OCI-LY3 (cell line): ENCODE measurements at regions not wholly inside any gene's neighbourhood (a gene's known extent, or its start where the extent isn't known, plus 50 kb on each side); places are given as distances from the start of the nearest gene placed in this dataset.

ENCODE experiments used
- CTCF ChIP-seq: fragments of 200-600, 300-600 bp; sonication (generic); IDR thresholded peaks from 2 replicates; pipeline ENCODE4 v1.5.1; 2014; ENCODE audit warnings: antibody characterized with exemption, low read length, low read depth
- EZH2phosphoT487 ChIP-seq: fragments of 200-600 bp; shearing (Covaris generic); IDR thresholded peaks from 2 replicates; pipeline ENCODE4 v1.6.1; 2018; ENCODE audit warnings: antibody characterized with exemption, mixed run types, low read depth

DNA sequence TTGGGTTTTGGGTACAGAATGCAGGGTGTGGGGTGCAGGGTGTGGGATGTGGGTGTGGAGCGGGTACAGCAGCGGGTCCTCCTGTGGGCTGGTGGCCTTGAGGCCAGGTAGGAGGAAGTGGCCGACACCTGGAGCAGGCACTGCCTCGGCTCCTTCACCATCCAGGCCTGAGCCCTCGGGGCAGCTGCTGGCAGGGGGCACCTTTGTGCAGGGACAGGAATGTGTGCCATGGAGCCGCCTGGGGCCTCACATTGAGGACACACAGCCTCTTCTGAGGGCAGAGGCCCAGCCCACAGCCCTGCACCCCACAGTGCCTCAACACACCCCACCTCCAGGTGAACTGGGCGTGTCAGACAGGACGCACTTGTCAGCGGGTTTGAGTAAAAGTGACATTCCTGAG is 984.0 kb downstream of the BRD1 start:
- TF ChIP-seq CTCF (no peak), EZH2phosphoT487 (no peak)
